Amniotic epithelial cell (primary cell): ENCODE measurements at regions not wholly inside any gene's neighbourhood (a gene's known extent, or its start where the extent isn't known, plus 50 kb on each side); places are given as distances from the start of the nearest gene placed in this dataset.
A peak's percentile ranks its signal among the peaks of the same experiment; 100 is the strongest.

Experiments
- DNase-seq: peaks from one replicate; pipeline ENCODE4 v3.0.0-alpha.2; 2010; ENCODE audit warnings: low read depth

GRCh38 chr10:58140691-58141347 is 126.9 kb downstream of the IPMK start:
- DNase-seq: no peak

DNA sequence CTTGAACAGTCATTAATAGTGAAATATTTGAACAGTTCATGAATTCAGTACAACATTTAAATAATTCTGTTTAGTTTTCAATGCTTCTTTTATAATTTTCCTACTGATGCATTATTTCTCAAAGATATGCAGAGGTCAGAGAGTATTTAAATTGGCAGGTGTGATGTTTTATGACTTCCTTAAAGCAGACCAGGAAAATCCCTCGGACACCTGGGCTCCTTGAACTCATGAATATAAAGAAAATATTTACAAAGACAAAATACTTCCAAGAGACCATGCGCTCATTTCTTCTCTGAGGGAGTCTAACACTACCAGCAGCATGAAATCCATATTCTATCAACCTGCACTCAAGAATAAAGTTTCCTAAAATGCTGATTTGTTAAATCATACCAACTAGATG is 127.6 kb downstream of the IPMK start:
- no peak for DNase-seq

DNA sequence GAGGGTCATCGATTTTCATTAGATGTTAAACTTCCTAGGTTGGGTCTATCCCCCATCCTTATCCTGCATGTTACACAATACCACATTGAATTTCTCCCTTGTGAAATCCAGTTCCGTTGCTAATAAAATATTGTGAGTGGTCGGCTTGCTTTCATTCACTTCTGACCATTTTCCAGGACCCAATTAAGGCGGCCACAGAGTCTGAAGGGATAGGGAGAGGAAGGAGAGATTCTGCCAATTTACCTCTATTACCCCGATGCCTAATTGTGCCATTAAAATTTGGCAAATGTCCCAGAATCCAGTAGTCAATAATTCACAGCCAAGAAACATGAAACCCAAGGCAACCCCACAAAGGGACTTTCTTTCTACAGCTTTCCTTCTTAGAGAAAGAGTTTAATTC is 129.9 kb downstream of the IPMK start:
- DNase-seq: no peak

DNA sequence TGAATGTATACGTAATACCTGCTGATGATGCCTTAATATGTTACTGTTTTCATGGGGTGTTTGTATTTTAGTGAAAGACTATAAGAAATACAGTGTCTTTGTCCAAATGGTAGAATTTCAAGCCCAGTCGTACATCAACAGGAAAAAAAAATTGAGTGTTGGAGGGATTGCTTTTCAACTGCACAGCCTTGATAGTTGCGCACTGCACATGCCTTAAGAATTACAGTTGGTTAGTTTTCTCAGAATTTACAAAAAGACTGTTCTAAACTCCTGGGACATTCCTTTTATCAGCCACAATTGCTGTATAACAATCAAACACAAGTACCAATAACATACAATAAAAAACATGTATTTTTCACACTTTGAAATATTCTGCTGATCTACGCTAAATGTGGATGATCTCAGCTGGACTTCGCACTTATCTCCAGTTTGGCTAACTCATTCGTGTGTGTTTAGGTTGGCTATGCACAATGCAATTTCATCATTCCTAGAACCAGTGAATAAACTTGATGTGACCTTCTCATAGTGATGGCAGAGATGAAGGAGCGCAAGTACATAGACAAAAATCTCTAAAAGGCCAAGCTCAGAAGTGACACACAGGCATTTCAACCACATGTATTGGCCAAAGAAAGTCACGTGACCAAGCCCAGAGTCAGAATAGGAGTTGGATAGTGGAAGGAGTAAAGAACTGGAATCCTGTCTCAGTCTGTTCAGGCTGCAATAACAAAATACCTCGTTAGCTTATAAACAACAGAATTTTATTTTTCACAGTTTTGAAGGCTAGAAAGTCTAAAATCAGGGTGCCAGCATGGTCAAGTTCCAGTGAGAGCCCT is 152.3 kb downstream of the IPMK start:
- no peak for DNase-seq

DNA sequence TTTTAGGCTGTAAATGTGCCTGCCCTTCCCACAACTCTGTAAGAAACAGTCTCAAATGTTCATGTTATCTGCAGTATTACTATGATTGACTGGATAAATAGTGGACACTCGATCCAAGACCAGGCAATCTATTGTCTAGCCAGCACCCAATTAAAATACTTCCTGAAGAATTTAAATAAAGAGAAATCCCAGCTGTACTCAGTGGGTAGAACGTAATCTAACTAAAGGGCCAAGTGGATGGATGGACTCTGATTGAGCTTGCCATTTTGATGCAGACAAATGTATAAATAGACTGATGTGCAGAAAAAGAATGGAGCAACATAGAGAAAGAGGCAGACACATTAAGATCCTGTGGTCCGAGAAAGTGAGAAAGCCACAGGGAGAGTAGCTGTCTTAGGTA is 158.0 kb downstream of the IPMK start:
- DNase-seq: no peak

DNA sequence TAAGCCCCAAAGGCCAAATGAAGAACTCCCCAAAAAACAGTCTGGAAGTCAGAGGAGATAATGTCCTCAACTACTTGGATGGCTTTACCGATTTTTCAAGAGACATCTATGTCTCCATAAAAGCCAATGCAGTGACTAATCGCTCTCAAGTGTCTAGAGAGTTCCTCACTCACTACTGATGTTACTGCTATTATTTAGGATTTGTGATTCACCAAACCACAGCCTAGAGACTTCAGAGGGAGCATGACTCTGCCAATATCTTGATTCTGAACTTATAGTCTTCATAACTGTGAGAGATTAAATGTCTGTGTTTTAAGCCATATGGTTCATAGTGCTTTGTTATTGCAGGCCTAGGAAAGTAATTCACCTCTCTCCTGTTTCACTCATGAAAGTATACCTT is 160.2 kb downstream of the IPMK start:
- DNase-seq: peak; percentile 20

GRCh38 chr10:58106211-58107035 is 161.3 kb downstream of the IPMK start:
- no peak for DNase-seq

DNA sequence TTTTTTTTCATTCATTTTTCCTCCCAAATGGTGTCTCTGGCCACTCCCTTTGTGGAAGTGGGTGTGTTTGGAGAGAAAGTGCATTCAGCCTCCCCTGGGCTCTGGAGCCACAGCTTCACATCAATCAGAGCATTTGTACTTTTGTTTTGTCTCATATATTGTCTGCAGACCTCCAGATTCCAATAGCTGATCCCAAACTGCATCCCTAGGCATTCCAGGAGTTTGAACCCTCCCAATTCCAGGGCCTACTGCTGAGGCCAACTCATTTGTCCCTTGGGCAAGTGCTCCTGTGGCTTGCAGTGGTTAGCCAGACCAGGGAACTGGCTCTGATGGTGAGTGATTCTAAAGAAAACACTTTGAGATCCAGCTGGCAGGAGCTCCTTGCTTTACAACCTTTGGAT is 163.3 kb downstream of the IPMK start:
- DNase-seq: no peak

- no peak for DNase-seq
These were observed 164.8 kb downstream of the IPMK start for GRCh38 chr10:58102897-58103296.

- DNase-seq: no peak
These were observed 166.0 kb downstream of the IPMK start for GRCh38 chr10:58101682-58102081.

DNA sequence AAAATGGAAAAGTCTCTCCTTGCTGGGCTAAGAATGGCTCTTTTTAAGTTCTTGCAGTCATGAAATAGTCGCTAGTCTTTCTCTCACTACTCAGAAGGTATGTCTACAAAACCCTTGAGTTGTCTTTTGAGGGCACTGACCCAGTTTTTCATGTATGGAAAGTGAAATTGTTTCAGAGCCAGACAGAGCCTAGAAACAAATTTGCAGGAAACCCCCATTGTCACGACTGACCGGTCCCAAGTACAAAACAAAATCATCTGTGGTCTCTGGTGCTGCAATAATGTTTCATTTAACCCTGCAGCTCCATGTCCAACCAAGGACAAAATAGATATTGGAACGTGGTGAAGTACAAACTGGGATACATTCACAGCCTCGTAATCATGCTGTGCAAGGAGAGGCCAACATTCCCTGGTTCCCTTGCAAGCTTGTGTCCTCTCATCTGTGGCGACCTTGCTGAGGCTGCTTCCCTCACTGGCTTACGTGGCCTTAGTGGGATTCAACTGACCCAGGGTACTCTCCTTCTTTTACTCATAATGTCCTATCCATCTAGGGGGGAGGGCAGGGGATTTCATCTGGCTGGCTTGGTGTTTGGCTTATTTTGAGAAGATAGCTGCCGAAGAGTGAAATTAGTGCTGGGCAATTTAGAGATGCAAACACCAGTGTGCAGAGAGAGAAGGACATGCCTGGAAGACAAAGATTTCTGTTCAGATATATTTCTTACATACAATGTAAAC is 172.5 kb downstream of the IPMK start:
- no peak for DNase-seq

DNA sequence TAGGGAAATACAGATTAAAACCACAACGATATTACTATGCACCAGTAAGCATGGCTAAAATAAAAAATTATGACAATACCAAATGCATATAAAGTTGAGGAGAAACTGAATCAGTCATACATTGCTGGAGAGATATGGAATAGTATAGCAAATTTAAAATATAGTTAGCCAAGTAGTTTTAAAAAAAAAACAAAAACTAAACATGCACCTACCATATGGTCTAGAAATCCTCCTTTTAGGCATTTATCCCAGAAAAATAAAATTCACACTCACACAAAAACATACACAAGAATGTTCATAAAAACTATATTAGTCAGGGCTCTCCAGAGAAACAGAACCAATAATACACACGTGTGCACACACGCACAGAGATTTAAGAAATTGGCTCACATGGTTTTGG is 175.8 kb downstream of the IPMK start:
- no peak for DNase-seq

GRCh38 chr10:58089739-58090138 is 178.0 kb downstream of the IPMK start:
- DNase-seq: no peak

DNA sequence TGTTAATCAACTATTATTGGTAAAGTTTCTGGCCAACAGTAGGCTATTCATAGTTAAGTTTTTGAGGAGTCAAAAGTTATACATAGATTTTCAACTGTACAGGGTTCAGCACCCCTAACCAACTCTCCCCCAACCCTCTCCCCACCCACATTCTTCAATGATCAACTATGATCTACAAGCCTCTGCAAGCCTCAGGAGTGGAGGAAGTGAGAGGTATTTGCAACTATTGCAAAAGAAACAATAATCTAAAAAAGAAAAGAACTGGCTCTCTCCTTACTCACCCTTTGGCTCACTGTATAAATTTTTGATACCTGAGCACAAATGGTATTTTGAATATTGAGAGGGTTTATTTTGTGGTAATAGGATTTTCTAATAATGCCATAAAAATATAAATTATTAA is 179.8 kb downstream of the IPMK start:
- no peak for DNase-seq

DNA sequence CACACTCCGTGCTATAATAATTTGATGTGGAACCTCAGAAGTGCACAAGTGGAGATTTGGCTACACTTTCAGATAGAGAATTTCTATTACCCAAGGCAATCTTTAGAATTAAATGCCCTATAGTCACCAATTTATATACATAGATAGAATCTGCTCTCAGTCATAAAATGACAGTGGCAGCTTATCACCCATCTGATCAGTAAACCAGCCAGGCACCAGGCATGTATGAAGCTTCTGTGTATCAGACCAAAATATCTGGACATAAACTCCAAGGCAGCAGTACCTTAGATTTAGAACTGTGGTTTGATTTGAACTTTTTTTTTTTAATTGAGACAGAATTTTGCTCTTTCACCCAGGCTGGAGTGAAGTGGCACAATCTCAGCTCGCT is 180.9 kb downstream of the IPMK start:
- no peak for DNase-seq

- no peak for DNase-seq
These were observed 181.4 kb downstream of the IPMK start for GRCh38 chr10:58086144-58086762.

- DNase-seq: no peak
These were observed 185.4 kb downstream of the IPMK start for GRCh38 chr10:58082248-58082647.

GRCh38 chr10:58081353-58081752 is 186.3 kb downstream of the IPMK start:
- DNase-seq: no peak

GRCh38 chr10:58079461-58079860 is 188.2 kb downstream of the IPMK start:
- DNase-seq: no peak

- no peak for DNase-seq
These were observed 195.1 kb downstream of the IPMK start for GRCh38 chr10:58072634-58073033.

GRCh38 chr10:58070956-58071355 is 196.7 kb downstream of the IPMK start:
- DNase-seq: no peak

DNA sequence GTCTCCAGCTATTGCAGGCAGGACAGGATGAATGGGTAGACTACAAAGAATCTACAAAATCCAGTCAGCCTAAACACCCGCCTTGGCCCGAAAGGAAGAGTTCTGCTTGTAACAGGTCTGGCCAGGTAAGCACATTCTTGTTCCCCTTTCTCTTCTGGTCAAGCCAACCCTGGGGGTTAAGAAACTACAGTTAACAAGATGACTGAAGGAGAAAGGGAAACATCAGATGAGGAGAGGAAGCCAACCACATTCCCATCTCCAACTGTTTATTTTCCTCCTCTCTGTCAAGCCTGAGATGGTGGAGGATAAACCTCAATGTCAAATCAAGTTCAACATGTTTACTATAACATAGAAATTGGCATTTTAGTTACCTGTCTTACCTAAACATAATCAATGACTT is 198.9 kb downstream of the IPMK start:
- no peak for DNase-seq
